ENCODE measurements at regions not wholly inside any gene's neighbourhood (a gene's known extent, or its start where the extent isn't known, plus 50 kb on each side); places are given as distances from the start of the nearest gene placed in this dataset.

DNA sequence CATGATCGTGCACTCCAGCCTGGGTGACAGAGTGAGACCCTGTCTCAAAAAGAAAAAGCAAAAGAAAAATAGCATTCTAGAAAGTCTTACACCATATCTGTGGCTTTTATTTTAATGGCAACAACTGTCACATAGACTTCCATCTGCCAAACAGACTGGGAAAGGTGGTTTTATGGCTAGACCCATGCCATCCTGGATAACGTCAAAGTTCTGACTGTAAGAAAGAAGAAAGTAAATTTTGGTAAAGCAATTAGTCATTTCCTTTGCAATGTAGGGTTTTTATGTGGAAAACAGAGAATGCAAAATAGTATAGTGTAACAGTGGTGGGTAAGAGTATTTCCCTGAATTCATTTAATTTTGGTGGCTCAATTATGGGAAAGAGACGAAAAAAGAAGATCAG lies 75.5 kb upstream of the BARX2 start:
- POLR2A ChIA-PET, result no interaction called here
- CTCF ChIA-PET, result interaction anchor here (0.9 kb wide), 1 partner anchor 33 kb away, joined by 3 read pairs; no protein-coding TSS in a partner anchor
- no peak for DNase-seq (ENCODE audit: extremely low spot score)
- TF ChIP-seq ELF4 (IDR thresholded peaks at IDR 0.05), result no peak
- TF ChIP-seq SP1 (IDR thresholded peaks at IDR 0.05), result no peak
- TF ChIP-seq, protein P1, sequence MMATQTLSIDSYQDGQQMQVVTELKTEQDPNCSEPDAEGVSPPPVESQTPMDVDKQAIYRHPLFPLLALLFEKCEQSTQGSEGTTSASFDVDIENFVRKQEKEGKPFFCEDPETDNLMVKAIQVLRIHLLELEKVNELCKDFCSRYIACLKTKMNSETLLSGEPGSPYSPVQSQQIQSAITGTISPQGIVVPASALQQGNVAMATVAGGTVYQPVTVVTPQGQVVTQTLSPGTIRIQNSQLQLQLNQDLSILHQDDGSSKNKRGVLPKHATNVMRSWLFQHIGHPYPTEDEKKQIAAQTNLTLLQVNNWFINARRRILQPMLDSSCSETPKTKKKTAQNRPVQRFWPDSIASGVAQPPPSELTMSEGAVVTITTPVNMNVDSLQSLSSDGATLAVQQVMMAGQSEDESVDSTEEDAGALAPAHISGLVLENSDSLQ (IDR thresholded peaks at IDR 0.05), result no peak
- TF ChIP-seq ZNF384 (IDR thresholded peaks at IDR 0.05), result no peak
- no peak for TF ChIP-seq SUZ12 (IDR thresholded peaks at IDR 0.05)
- TF ChIP-seq CTBP1 (IDR thresholded peaks at IDR 0.05; ENCODE audit: borderline replicate concordance), result no peak
- TF ChIP-seq FOXK2 (IDR thresholded peaks at IDR 0.05), result no peak
- no peak for TF ChIP-seq TARDBP (IDR thresholded peaks at IDR 0.05)
- no peak for TF ChIP-seq ARNT (IDR thresholded peaks at IDR 0.05)
- no peak for TF ChIP-seq NFRKB (IDR thresholded peaks at IDR 0.05)
- TF ChIP-seq L3MBTL2 (conservative IDR thresholded peaks at IDR 0.05), result no peak
- no peak for TF ChIP-seq FOXM1 (IDR thresholded peaks at IDR 0.05; ENCODE audit: borderline replicate concordance)
- TF ChIP-seq LEF1 (IDR thresholded peaks at IDR 0.05; ENCODE audit: borderline replicate concordance), result no peak
- TF ChIP-seq HDGF (IDR thresholded peaks at IDR 0.05; ENCODE audit: borderline replicate concordance), result no peak
- TF ChIP-seq FOXA1 (IDR thresholded peaks at IDR 0.05), result no peak

DNA sequence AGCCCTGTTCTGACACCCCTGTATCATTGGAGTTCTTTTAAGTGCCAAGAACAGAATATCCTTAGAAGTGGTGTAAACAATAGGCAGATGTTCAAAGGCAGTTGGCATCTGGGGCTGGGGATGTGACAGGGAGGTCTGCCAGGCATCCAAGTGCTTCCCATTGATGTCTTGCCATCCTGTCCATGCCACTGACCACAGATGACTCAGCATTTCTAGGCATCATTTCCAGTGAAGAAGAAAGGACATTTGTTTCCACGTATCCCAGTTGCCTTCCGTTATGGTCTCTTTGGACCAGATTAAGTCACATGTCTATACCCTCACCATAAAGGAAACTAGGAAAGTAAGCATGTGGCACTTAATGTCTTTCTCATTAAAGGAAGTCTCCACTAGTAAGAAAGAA lies 76.7 kb upstream of the BARX2 start:
- DNase-seq (ENCODE audit: extremely low spot score), result no peak
- TF ChIP-seq TARDBP (IDR thresholded peaks at IDR 0.05) (no peak), ELF4 (IDR thresholded peaks at IDR 0.05) (no peak), CTBP1 (IDR thresholded peaks at IDR 0.05; ENCODE audit: borderline replicate concordance) (no peak), BHLHE40 (IDR thresholded peaks at IDR 0.05; ENCODE audit: borderline replicate concordance) (no peak), LEF1 (IDR thresholded peaks at IDR 0.05; ENCODE audit: borderline replicate concordance) (no peak), ZNF384 (IDR thresholded peaks at IDR 0.05) (no peak), FOXM1 (IDR thresholded peaks at IDR 0.05; ENCODE audit: borderline replicate concordance) (no peak), HDGF (IDR thresholded peaks at IDR 0.05; ENCODE audit: borderline replicate concordance) (no peak)
- ChIA-PET POLR2A (no interaction called here), CTCF (interaction anchor here (0.9 kb wide), 1 partner anchor 34 kb away, joined by 3 read pairs; no protein-coding TSS in a partner anchor)

DNA sequence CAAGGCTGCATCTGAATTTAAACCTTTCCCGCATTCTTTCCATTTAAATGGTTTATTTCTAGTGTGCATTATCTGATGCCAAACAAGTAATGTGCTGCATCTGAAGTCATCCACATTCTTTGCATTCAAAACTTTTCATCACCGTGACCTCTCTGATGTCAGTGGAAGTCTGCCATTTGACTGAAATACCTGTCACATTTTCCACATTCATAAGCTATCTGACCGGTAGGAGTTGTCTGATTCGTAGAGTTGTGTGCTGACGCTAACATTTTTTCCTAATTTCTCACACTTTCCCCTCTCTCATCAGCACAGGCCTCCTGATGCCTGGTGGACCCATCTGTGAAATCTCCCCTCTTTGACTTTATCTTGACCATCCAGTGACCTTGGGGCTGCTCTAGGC lies 79.9 kb upstream of the BARX2 start:
- CTCF ChIA-PET, result interaction anchor here (0.6 kb wide), 1 partner anchor 78 kb away, joined by 3 read pairs; no protein-coding TSS in a partner anchor
- POLR2A ChIA-PET, result no interaction called here
- no peak for DNase-seq (ENCODE audit: extremely low spot score)
- TF ChIP-seq ELF4 (IDR thresholded peaks at IDR 0.05) (no peak), FOXM1 (IDR thresholded peaks at IDR 0.05; ENCODE audit: borderline replicate concordance) (no peak), SP1 (IDR thresholded peaks at IDR 0.05) (no peak), FOXK2 (IDR thresholded peaks at IDR 0.05) (no peak), ARNT (IDR thresholded peaks at IDR 0.05) (no peak)

DNA sequence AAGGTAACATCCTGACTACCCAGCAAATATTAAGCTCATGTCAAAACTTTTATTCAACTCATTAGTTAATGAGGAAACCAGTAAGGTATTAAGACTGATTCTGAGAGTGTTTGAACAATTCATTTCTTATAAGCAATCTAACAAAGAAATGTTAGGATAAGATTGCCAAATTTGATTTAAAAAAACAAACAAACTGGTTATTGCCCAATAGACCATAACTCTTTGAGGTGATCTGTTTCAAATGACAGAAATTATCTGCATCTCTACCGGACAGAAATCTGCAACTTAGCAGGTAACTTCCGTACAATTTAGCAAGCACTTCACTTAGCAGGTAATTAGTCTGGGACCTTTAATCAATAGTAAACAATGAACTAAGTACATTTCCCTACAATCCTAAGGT lies 82.9 kb upstream of the BARX2 start:
- DNase-seq (ENCODE audit: extremely low spot score), result no peak
- TF ChIP-seq NFRKB (IDR thresholded peaks at IDR 0.05) (no peak), SP1 (IDR thresholded peaks at IDR 0.05) (no peak), L3MBTL2 (conservative IDR thresholded peaks at IDR 0.05) (no peak), BHLHE40 (IDR thresholded peaks at IDR 0.05; ENCODE audit: borderline replicate concordance) (no peak), HDGF (IDR thresholded peaks at IDR 0.05; ENCODE audit: borderline replicate concordance) (no peak), ARNT (IDR thresholded peaks at IDR 0.05) (no peak), CTBP1 (IDR thresholded peaks at IDR 0.05; ENCODE audit: borderline replicate concordance) (no peak), ELF4 (IDR thresholded peaks at IDR 0.05) (no peak)
- TF ChIP-seq, protein P1 (IDR thresholded peaks at IDR 0.05), result no peak
- ChIA-PET POLR2A (no interaction called here), CTCF (no interaction called here)

DNA sequence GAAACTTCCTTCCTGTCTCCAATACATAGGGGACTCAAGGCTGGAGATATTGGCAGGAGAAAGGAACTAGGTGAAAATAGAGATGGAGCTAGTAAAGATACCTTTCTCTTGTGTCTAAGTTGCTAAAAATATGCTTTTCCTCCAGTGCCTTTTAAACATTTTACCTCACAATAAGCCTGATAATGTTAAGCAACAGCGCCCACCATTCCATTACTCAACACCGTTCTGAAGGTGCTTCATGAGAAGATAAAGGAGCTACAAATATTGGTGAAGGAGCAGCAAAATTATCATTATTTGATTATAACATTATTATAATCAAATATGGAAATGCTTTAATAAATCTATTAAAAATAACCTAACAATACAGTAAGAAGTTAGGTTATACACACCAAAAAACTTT lies 83.6 kb upstream of the BARX2 start:
- ChIA-PET POLR2A (no interaction called here), CTCF (no interaction called here)
- TF ChIP-seq LEF1 (IDR thresholded peaks at IDR 0.05; ENCODE audit: borderline replicate concordance) (no peak), FOXM1 (IDR thresholded peaks at IDR 0.05; ENCODE audit: borderline replicate concordance) (no peak), ZNF384 (IDR thresholded peaks at IDR 0.05) (no peak), BHLHE40 (IDR thresholded peaks at IDR 0.05; ENCODE audit: borderline replicate concordance) (no peak), ELF4 (IDR thresholded peaks at IDR 0.05) (no peak), L3MBTL2 (conservative IDR thresholded peaks at IDR 0.05) (no peak), SP1 (IDR thresholded peaks at IDR 0.05) (no peak), FOXK2 (IDR thresholded peaks at IDR 0.05) (no peak), ARNT (IDR thresholded peaks at IDR 0.05) (no peak)
- DNase-seq (ENCODE audit: extremely low spot score), result no peak

DNA sequence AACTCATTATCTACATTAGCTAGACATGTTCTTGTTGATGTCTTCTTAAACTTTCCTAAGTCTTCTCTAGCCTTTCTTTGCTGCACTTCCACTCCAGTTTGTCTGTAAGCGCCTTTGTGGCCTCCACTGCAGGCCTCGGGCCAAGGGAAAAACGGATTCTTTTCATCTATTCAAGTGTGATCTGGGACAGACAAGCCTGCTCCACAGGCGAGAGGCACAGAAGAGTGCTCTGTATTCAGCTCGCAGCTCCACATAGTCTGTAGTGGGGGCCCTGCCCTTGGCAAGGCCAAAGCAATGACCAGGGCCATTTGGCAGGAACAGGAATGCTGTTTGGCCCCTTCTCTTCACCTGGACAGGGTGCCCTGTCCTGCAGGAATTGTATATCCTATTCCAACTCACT lies 84.1 kb upstream of the BARX2 start:
- ChIA-PET CTCF (no interaction called here), POLR2A (no interaction called here)
- no peak for DNase-seq (ENCODE audit: extremely low spot score)
- TF ChIP-seq NFRKB (IDR thresholded peaks at IDR 0.05) (no peak), LEF1 (IDR thresholded peaks at IDR 0.05; ENCODE audit: borderline replicate concordance) (no peak), L3MBTL2 (conservative IDR thresholded peaks at IDR 0.05) (no peak), BHLHE40 (IDR thresholded peaks at IDR 0.05; ENCODE audit: borderline replicate concordance) (no peak), ELF4 (IDR thresholded peaks at IDR 0.05) (no peak), ARNT (IDR thresholded peaks at IDR 0.05) (no peak), TARDBP (IDR thresholded peaks at IDR 0.05) (no peak)
- TF ChIP-seq, protein P1 (IDR thresholded peaks at IDR 0.05), result no peak

DNA sequence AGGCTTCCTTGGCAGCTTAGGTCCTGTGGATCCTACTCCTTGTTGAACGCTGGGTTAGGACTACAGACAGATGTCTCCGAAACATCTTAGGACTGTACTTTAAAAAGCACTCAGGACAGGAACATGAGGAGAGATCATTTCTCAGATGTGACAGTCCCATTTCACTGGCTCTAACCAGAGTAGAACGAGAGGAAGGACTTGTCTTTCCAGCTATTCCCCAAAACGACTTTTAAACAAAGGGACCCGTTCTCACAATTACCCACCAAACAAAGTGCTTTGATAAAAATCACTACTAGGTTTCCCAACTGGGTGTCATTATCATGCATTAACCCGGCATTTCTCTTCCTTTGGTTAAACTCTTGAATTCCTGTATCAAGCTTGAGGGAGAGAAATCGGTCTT lies 84.7 kb upstream of the BARX2 start:
- TF ChIP-seq HDGF (IDR thresholded peaks at IDR 0.05; ENCODE audit: borderline replicate concordance) (no peak), FOXA1 (IDR thresholded peaks at IDR 0.05) (no peak), ELF4 (IDR thresholded peaks at IDR 0.05) (no peak), FOXK2 (IDR thresholded peaks at IDR 0.05) (no peak), LEF1 (IDR thresholded peaks at IDR 0.05; ENCODE audit: borderline replicate concordance) (no peak), ZNF384 (IDR thresholded peaks at IDR 0.05) (no peak), TARDBP (IDR thresholded peaks at IDR 0.05) (no peak), SUZ12 (IDR thresholded peaks at IDR 0.05) (no peak), BHLHE40 (IDR thresholded peaks at IDR 0.05; ENCODE audit: borderline replicate concordance) (no peak)
- ChIA-PET CTCF (interaction anchor here (0.7 kb wide), 1 partner anchor 1524 kb away, joined by 3 read pairs; no protein-coding TSS in a partner anchor), POLR2A (no interaction called here)
- DNase-seq (ENCODE audit: extremely low spot score), result no peak
